ENCODE measurements at regions not wholly inside any gene's neighbourhood (a gene's known extent, or its start where the extent isn't known, plus 50 kb on each side); places are given as distances from the start of the nearest gene placed in this dataset.

DNA sequence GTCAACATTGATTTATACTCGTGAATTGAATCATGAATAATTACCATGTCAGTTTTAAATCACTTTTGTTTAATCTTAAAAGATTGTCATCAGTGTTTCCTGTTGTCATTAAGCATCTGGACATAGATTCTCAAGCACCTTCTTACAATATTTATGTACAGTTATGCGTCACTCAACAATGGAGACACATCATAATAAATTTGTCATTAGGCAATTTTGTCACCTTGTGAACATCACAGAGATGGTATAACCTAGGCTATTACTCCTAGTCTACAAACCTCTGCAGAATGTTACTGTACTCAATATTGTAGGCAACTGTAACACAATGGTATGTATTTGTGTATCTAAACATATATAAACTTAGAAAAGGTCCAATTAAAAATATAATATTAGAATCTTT, 2130.9 kb upstream of the PCDH20 start:
- Histone ChIP-seq H4K20me1 (replicated peaks; ENCODE audit: control insufficient read depth, extremely low read depth, insufficient read depth, low read length) (no peaks in the 10 kb centered on the region), H2AFZ (ENCODE audit: low read depth, low read length) (no peak overlapping the region), H3K27me3 (ENCODE audit: control insufficient read depth in 2 of 2, insufficient read depth in 2 of 2, low read length in 2 of 2) (no peaks in the 10 kb centered on the region), H3K4me2 (ENCODE audit: insufficient read depth, low read length) (no peak overlapping the region), H3K79me2 (ENCODE audit: control insufficient read depth, insufficient read depth, low read length) (no peaks in the 10 kb centered on the region), H3K4me3 (replicated peaks in 1 of 3; ENCODE audit: insufficient read depth in 1 of 3, low read depth in 1 of 3, low read length in 3 of 3) (no peak overlapping the region), H3K27ac (ENCODE audit: insufficient read depth, low read depth, low read length) (no peak overlapping the region), H3K4me1 (ENCODE audit: control insufficient read depth, extremely low read depth, insufficient read depth, low read length) (no peaks in the 10 kb centered on the region), H3K9ac (replicated peaks; ENCODE audit: extremely low read depth, insufficient read depth, low read length) (no peak overlapping the region), H3K36me3 (ENCODE audit: control insufficient read depth in 2 of 2, extremely low read depth in 1 of 2, insufficient read depth in 2 of 2, low read length in 2 of 2) (no peaks in the 10 kb centered on the region), H3K9me3 (replicated peaks; ENCODE audit: control insufficient read depth, insufficient read depth, low read length) (no peaks in the 10 kb centered on the region), H3K9me1 (replicated peaks; ENCODE audit: control insufficient read depth, extremely low read depth, insufficient read depth, low read length) (no peaks in the 10 kb centered on the region)
- dilution Hi-C loops (cut with MboI; ENCODE audit: extremely low pct_ligation_motif_present, low sequenced_read_pairs) (no loop called here), intact Hi-C loops (cut with micrococcal nuclease) (no loop called here)
- ChIA-PET CTCF (no interaction called here), POLR2A (no interaction called here)
- no peak for DNase-seq (ENCODE audit: low read depth, low spot score)
- no peak for TF ChIP-seq MYC (IDR thresholded peaks at IDR 0.05; ENCODE audit: low read depth, low read length)
- no peak for TF ChIP-seq POLR2AphosphoS5 (IDR thresholded peaks at IDR 0.05; ENCODE audit: insufficient read depth, low read depth, low read length)
- TF ChIP-seq EZH2 (IDR thresholded peaks at IDR 0.05; ENCODE audit: borderline replicate concordance, low read depth, low read length, severe bottlenecking): no peak
- no peak for TF ChIP-seq JUN (IDR thresholded peaks at IDR 0.05; ENCODE audit: borderline replicate concordance, insufficient read depth, insufficient read length, low read depth)
- TF ChIP-seq, protein P1, sequence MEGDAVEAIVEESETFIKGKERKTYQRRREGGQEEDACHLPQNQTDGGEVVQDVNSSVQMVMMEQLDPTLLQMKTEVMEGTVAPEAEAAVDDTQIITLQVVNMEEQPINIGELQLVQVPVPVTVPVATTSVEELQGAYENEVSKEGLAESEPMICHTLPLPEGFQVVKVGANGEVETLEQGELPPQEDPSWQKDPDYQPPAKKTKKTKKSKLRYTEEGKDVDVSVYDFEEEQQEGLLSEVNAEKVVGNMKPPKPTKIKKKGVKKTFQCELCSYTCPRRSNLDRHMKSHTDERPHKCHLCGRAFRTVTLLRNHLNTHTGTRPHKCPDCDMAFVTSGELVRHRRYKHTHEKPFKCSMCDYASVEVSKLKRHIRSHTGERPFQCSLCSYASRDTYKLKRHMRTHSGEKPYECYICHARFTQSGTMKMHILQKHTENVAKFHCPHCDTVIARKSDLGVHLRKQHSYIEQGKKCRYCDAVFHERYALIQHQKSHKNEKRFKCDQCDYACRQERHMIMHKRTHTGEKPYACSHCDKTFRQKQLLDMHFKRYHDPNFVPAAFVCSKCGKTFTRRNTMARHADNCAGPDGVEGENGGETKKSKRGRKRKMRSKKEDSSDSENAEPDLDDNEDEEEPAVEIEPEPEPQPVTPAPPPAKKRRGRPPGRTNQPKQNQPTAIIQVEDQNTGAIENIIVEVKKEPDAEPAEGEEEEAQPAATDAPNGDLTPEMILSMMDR (IDR thresholded peaks at IDR 0.05; ENCODE audit: extremely low read depth in 1 of 2, insufficient read depth in 1 of 2, low read depth in 1 of 2, low read length in 2 of 2): no peak
- TF ChIP-seq POLR2A (IDR thresholded peaks at IDR 0.05; ENCODE audit: low read depth, low read length): no peak
- TF ChIP-seq, protein P2, sequence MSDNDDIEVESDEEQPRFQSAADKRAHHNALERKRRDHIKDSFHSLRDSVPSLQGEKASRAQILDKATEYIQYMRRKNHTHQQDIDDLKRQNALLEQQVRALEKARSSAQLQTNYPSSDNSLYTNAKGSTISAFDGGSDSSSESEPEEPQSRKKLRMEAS (IDR thresholded peaks at IDR 0.05; ENCODE audit: insufficient read depth, insufficient read length): no peak
- no peak for TF ChIP-seq GATA2 (IDR thresholded peaks at IDR 0.05; ENCODE audit: insufficient read depth, insufficient read length, low read depth, low read length)
- no peak for TF ChIP-seq FOS (IDR thresholded peaks at IDR 0.05; ENCODE audit: borderline replicate concordance, insufficient read depth, low read length)
- no TSS peak for BruUV-seq (replicated peaks)
- no peak for FAIRE-seq

All from endothelial cell of umbilical vein (primary cell).